H1 (cell line): ENCODE measurements at regions not wholly inside any gene's neighbourhood (a gene's known extent, or its start where the extent isn't known, plus 50 kb on each side); places are given as distances from the start of the nearest gene placed in this dataset.

Source experiments
- CTCF ChIA-PET: fragments of 300-600 bp; sonication (Branson Sonifier 250); formaldehyde crosslinking; loops from one replicate; lab custom pipeline; 2021; ENCODE audit not compliant: partially characterized antibody; lab: Charles Lee
- POLR2A ChIA-PET: fragments of 300-600 bp; sonication (Branson Sonifier 250); formaldehyde crosslinking; loops from one replicate; lab custom pipeline; 2021; ENCODE audit warnings: inconsistent platforms; ENCODE audit not compliant: partially characterized antibody; lab: Charles Lee
- DNase-seq, 2 experiments: peaks; one replicate each; pipeline versions ENCODE4 v3.0.0 to v3.0.0-alpha.2; 2010 to 2022; ENCODE audit warnings: low spot score in 2 of 2, low read depth in 1 of 2, mixed read lengths in 1 of 2
- FAIRE-seq: peaks from 2 replicates; lab custom pipeline; 2011; peaks lifted over from hg19 to GRCh38; lab: Jason Lieb, UNC
- H2AFZ ChIP-seq: 2 replicates; pipeline ENCODE4 v1.8.1; 2012; ENCODE audit warnings: low read length, inconsistent platforms
- H2AK5ac ChIP-seq: 2 replicates; pipeline ENCODE4 v1.6.1; 2013; ENCODE audit warnings: low read depth, low read length
- H2BK120ac ChIP-seq: replicated peaks from 2 replicates; pipeline ENCODE3; 2013; ENCODE audit warnings: low read depth, low read length, inconsistent platforms
- H2BK12ac ChIP-seq: 2 replicates; pipeline ENCODE4 v1.6.1; 2013; ENCODE audit warnings: low read depth, low read length
- H2BK15ac ChIP-seq: 2 replicates; pipeline ENCODE4 v1.6.1; 2013; ENCODE audit warnings: low read length
- H2BK20ac ChIP-seq: 2 replicates; pipeline ENCODE4 v1.6.1; 2013; ENCODE audit warnings: low read length
- H2BK5ac ChIP-seq: 2 replicates; pipeline ENCODE4 v1.6.1; 2013; ENCODE audit warnings: low read depth, low read length
- H3K14ac ChIP-seq: 2 replicates; pipeline ENCODE4 v1.6.1; 2013; ENCODE audit warnings: inconsistent platforms; ENCODE audit not compliant: insufficient read length
- H3K18ac ChIP-seq: 2 replicates; pipeline ENCODE4 v1.6.1; 2013; ENCODE audit warnings: low read length; ENCODE audit errors: extremely low read depth
- H3K23ac ChIP-seq: 2 replicates; pipeline ENCODE4 v1.6.1; 2013; ENCODE audit warnings: inconsistent platforms; ENCODE audit not compliant: insufficient read length
- H3K23me2 ChIP-seq: 2 replicates; pipeline ENCODE4 v1.6.1; 2013; ENCODE audit warnings: low read depth, low read length
- H3K27ac ChIP-seq: 2 replicates; pipeline ENCODE4 v1.6.1; 2011; ENCODE audit warnings: low read depth, low read length, inconsistent platforms
- H3K27me3 ChIP-seq, 4 experiments: replicated peaks in 1 of 4; 1 replicate in 1 of 4; 2 replicates in 3 of 4; pipeline versions ENCODE4 v1.6.1 to v1.8.1; 2011 to 2013; ENCODE audit warnings: low read length in 3 of 4, mild to moderate bottlenecking in 3 of 4, inconsistent platforms in 2 of 4, mixed read lengths in 2 of 4, moderate library complexity in 1 of 4; ENCODE audit not compliant: control insufficient read depth in 3 of 4, insufficient read depth in 3 of 4; ENCODE audit errors: extremely low read depth in 1 of 4
- H3K36me3 ChIP-seq, 4 experiments: 2 replicates each; pipeline versions ENCODE4 v1.6.1 to v1.8.1; 2011 to 2013; ENCODE audit warnings: mild to moderate bottlenecking in 4 of 4, low read length in 3 of 4, moderate library complexity in 2 of 4, control low read depth in 1 of 4, inconsistent platforms in 1 of 4; ENCODE audit not compliant: insufficient read depth in 4 of 4, control insufficient read depth in 2 of 4
- H3K4ac ChIP-seq: replicated peaks from 2 replicates; pipeline ENCODE3; 2013; ENCODE audit warnings: low read length, low read depth, mixed read lengths, inconsistent platforms; ENCODE audit not compliant: insufficient read length
- H3K4me1 ChIP-seq, 4 experiments: replicated peaks in 1 of 4; 1 replicate in 1 of 4; 2 replicates in 3 of 4; pipeline versions ENCODE4 v1.6.1 to v1.8.1; 2011 to 2013; ENCODE audit warnings: low read length in 3 of 4, inconsistent platforms in 2 of 4, mixed read lengths in 1 of 4; ENCODE audit not compliant: insufficient read depth in 4 of 4, control insufficient read depth in 3 of 4
- H3K4me2 ChIP-seq, 2 experiments: 2 replicates each; pipeline versions ENCODE4 v1.6.1 to v1.8.1; 2011 to 2013; ENCODE audit warnings: low read depth in 2 of 2, low read length in 2 of 2, control low read depth in 1 of 2, inconsistent platforms in 1 of 2, mild to moderate bottlenecking in 1 of 2; ENCODE audit not compliant: insufficient read depth in 1 of 2
- H3K4me3 ChIP-seq, 4 experiments: fragments of 200-600, 300-600 bp in 1 of 4; sonication (generic), shearing (Covaris generic), sonication (Bioruptor Twin) in 1 of 4; 2 replicates each; pipeline versions ENCODE4 v1.5.1 to v1.8.1; 2011 to 2016; ENCODE audit warnings: low read length in 4 of 4, low read depth in 3 of 4, control low read depth in 2 of 4, inconsistent platforms in 2 of 4, mild to moderate bottlenecking in 2 of 4, mixed read lengths in 1 of 4, moderate library complexity in 1 of 4; ENCODE audit not compliant: insufficient read depth in 2 of 4; ENCODE audit errors: extremely low read depth in 1 of 4
- H3K56ac ChIP-seq: replicated peaks from 2 replicates; pipeline ENCODE3; 2013; ENCODE audit warnings: low read depth, mild to moderate bottlenecking, mixed read lengths, low read length, inconsistent platforms; ENCODE audit not compliant: insufficient read length
- H3K79me1 ChIP-seq: 2 replicates; pipeline ENCODE4 v1.6.1; 2013; ENCODE audit warnings: low read depth, low read length, control low read depth
- H3K79me2 ChIP-seq, 2 experiments: 2 replicates each; pipeline versions ENCODE4 v1.6.1 to v1.8.1; 2012 to 2013; ENCODE audit warnings: low read length in 2 of 2, mild to moderate bottlenecking in 2 of 2, inconsistent platforms in 1 of 2; ENCODE audit not compliant: insufficient read depth in 2 of 2, control insufficient read depth in 1 of 2
- H3K9ac ChIP-seq, 4 experiments: replicated peaks in 1 of 4; 1 replicate in 1 of 4; 2 replicates in 3 of 4; pipeline versions ENCODE4 v1.6.1 to v1.8.1; 2011 to 2013; ENCODE audit warnings: low read depth in 3 of 4, low read length in 3 of 4, control low read depth in 2 of 4, mild to moderate bottlenecking in 2 of 4, moderate library complexity in 2 of 4, inconsistent platforms in 1 of 4; ENCODE audit errors: extremely low read depth in 1 of 4
- H3K9me3 ChIP-seq, 2 experiments: 2 replicates each; pipeline versions ENCODE4 v1.6.1 to v1.8.1; 2012 to 2013; ENCODE audit warnings: mild to moderate bottlenecking in 2 of 2, moderate library complexity in 2 of 2, control low read depth in 1 of 2, inconsistent platforms in 1 of 2, low read depth in 1 of 2, low read length in 1 of 2, mixed read lengths in 1 of 2; ENCODE audit not compliant: insufficient read depth in 2 of 2
- H4K20me1 ChIP-seq, 2 experiments: replicated peaks in 1 of 2; 2 replicates each; pipeline versions ENCODE3 to v1.8.1; 2011 to 2013; ENCODE audit warnings: inconsistent platforms in 2 of 2, low read length in 2 of 2, mild to moderate bottlenecking in 1 of 2; ENCODE audit not compliant: insufficient read depth in 2 of 2, control insufficient read depth in 1 of 2
- H4K5ac ChIP-seq: 2 replicates; pipeline ENCODE4 v1.6.1; 2013; ENCODE audit warnings: low read length, low read depth, mixed read lengths, inconsistent platforms; ENCODE audit not compliant: insufficient read length
- H4K8ac ChIP-seq: 2 replicates; pipeline ENCODE4 v1.8.0; 2013; ENCODE audit warnings: mild to moderate bottlenecking, moderate library complexity, low read length, inconsistent platforms; ENCODE audit not compliant: insufficient read depth; ENCODE audit errors: extremely low read depth
- H4K91ac ChIP-seq: replicated peaks from 2 replicates; pipeline ENCODE3; 2013; ENCODE audit warnings: low read length, mixed read lengths, inconsistent platforms; ENCODE audit not compliant: insufficient read length
- CBX5 ChIP-seq: fragments of 300-800, 300-1000 bp; sonication (generic); IDR thresholded peaks from 2 replicates; pipeline ENCODE4 v1.7.1; 2016; ENCODE audit warnings: antibody characterized with exemption, low read length, low read depth
- CTCF ChIP-seq, 3 experiments: IDR thresholded peaks; 1 replicate in 2 of 3; 2 replicates in 1 of 3; pipeline versions ENCODE4 v1.5.1 to v1.6.1; 2011; ENCODE audit warnings: low read length in 3 of 3, mild to moderate bottlenecking in 3 of 3, inconsistent platforms in 2 of 3, low read depth in 1 of 3, moderate library complexity in 1 of 3; ENCODE audit not compliant: insufficient read depth in 1 of 3; ENCODE audit errors: control extremely low read depth in 1 of 3
- POU5F1 ChIP-seq: IDR thresholded peaks from 2 replicates; pipeline ENCODE4 v1.6.1; 2011; ENCODE audit warnings: low read depth, mild to moderate bottlenecking, low read length, moderate library complexity
- SAP30 ChIP-seq: fragments of 300-600 bp; sonication (generic); IDR thresholded peaks from 2 replicates; pipeline ENCODE4 v1.7.1; 2012; ENCODE audit warnings: low read length, moderate library complexity, mild to moderate bottlenecking, inconsistent platforms; ENCODE audit not compliant: insufficient read depth, insufficient replicate concordance
- SP2 ChIP-seq: IDR thresholded peaks from 2 replicates; pipeline ENCODE4 v1.6.1; 2012; ENCODE audit warnings: mild to moderate bottlenecking, low read length, inconsistent platforms
- WGBS, 2 experiments: shearing (Covaris generic) in 1 of 2; methylation state at CpG; one replicate each; pipeline versions ENCODE4 v1.1.6 to v1.1.7; 2013 to 2015; ENCODE audit warnings: low lambda C conversion rate in 2 of 2, mixed read lengths in 2 of 2, inconsistent platforms in 1 of 2, low coverage in 1 of 2, missing lambda C conversion rate in 1 of 2; ENCODE audit not compliant: insufficient replicate concordance in 2 of 2, insufficient coverage in 1 of 2, insufficient read length in 1 of 2; ENCODE audit errors: extremely low coverage in 1 of 2, missing lambda C conversion rate in 1 of 2; 5-methylcytosine and 5-hydroxymethylcytosine counted together

DNA sequence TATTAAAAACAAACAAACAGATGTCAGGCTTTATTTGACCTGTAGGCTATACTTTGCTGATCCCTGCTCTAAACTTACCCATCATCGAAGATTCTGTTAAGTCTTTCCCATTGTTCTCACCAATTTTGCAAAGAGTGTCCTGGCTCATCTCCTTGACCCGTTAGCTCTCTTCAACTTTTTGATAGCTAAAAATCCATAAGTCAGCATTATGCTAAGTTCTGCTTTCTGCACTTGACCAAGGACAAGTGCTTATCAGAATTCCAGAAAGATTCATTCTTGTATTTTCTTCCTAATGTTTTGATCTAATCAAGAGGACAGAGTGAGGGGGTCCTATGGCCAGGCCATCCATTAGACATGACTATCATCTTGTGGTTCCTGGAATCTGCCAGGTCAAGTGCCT, 503.5 kb downstream of the FUT8 start:
- Histone ChIP-seq H4K5ac (no peak overlapping the region), H3K14ac (no peak overlapping the region), H4K8ac (no peak overlapping the region), H3K9ac (no peak overlapping the region), H3K23ac (no peak overlapping the region), H2BK15ac (no peak overlapping the region), H3K4me3 (no peak overlapping the region), H3K23me2 (no peaks in the 10 kb centered on the region; the same call in 1 of the 2 replicates), H3K4me1 (no peaks in the 10 kb centered on the region), H3K56ac (no peak overlapping the region), H3K27me3 (no peaks in the 10 kb centered on the region), H3K9me3 (no peaks in the 10 kb centered on the region), H2AK5ac (no peak overlapping the region), H4K20me1 (no peaks in the 10 kb centered on the region), H3K18ac (no peak overlapping the region), H4K91ac (no peak overlapping the region), H2BK12ac (no peak overlapping the region), H3K4me2 (no peak overlapping the region), H2BK5ac (no peak overlapping the region), H2BK20ac (no peak overlapping the region), H3K4ac (no peak overlapping the region), H3K79me2 (no peaks in the 10 kb centered on the region), H2AFZ (no peak overlapping the region), H3K36me3 (no peaks in the 10 kb centered on the region), H3K79me1 (no peaks in the 10 kb centered on the region), H3K27ac (no peak overlapping the region), H2BK120ac (no peak overlapping the region)
- ChIA-PET POLR2A (interaction anchor here (0.9 kb wide), 1 partner anchor 9 kb away, joined by 8 read pairs; no protein-coding TSS in a partner anchor), CTCF (interaction anchor here (1.4 kb wide), 1 partner anchor 752 kb away, joined by 4 read pairs; no protein-coding TSS in a partner anchor)
- no peak for FAIRE-seq
- no peak for DNase-seq
- 91% methylated on average over 2 of the region's 2 CpGs; no CpG with 5 or more reads in 1 of the 2 experiments for WGBS, 2 experiments
- TF ChIP-seq CTCF (IDR thresholded peaks at IDR 0.05; ENCODE audit: control extremely low read depth in 1 of 3, insufficient read depth in 1 of 3, low read depth in 1 of 3, low read length in 3 of 3), result no peak
- no peak for TF ChIP-seq SAP30
- TF ChIP-seq CBX5, result no peak
- TF ChIP-seq SP2, result no peak
- TF ChIP-seq POU5F1, result no peak
